ENCODE measurements at regions not wholly inside any gene's neighbourhood (a gene's known extent, or its start where the extent isn't known, plus 50 kb on each side); places are given as distances from the start of the nearest gene placed in this dataset.
"Not testable (repeated sequence)": the region's sequence is repeated elsewhere in the genome, so short reads cannot be mapped to it uniquely, and the experiment has no call there.

DNA sequence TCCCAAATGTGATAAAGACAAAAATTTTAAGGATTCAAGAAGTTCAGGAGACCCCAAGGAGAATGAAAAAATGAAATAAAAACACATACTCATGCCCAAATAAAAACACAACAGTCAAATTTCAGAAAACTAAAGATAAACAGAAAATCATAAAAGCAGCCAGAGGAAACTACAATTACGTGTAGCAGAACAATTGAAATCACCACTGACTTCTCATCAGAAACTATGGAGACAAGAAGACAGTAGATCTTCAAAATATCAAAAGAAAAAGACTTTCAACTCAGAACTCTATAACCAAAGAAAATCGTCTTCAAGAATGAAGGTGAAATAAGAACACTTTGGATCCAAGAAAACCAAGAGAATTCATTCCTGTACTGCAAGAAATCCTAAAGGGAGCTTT lies 54.9 kb downstream of the DIO3 start:
- DNase-seq = no peak

DNA sequence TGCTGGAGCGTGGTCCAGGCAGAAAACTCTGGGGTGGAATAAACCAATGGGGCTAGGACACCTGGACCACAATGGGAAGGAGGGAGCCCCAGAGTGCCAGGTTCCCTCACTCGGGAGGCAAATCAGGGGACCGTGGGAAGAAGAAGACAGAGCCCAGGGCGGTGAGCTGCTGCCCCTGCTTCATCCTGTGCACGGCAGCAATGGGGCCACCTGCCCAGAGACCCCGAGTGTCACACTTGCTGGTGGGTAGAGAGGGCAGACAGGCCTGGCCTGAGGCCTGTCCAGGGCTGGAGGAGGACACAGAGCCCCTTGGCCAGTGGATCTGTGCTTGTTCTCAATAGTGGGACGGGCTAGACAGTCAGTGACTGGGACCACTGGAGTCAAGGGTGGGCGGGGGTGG lies 58.2 kb downstream of the DIO3 start:
- no peak for DNase-seq

DNA sequence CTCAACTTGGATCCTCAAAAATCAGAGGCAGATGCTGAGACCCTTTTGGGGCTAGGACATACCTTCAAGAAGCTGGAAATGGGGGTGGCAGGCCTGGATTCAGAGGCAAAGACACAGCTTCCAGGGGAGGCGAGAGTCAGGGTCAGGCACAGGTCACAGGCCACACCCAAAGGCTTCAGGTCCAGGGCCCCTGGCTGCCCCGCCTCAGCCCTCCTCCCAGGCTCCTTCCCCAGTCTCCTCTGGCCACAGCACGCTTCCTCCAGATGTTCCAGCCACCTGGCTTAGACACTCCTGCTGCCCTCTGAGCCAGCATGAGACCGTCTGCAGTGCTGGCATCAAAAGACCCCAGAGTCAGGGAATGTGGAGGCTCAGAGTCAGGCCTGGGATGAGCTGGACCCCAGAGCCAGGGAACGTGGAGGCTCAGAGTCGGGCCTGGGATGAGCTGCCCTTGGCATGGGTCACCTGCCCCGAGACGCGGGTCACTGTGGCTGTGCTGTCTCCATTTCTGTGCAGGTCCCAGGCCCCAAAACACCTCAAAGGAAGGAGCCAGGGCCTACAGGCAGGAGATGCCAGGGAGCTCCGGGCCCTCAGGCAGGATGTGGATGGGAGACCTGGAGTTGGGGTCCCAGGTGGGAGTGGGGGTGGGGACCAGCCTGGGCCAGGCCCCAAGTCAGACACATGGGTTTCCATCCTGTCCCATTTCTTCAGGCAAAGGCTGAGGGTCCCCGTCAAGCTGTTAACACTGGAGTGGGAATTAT lies 58.9 kb downstream of the DIO3 start:
- DNase-seq = no peak

DNA sequence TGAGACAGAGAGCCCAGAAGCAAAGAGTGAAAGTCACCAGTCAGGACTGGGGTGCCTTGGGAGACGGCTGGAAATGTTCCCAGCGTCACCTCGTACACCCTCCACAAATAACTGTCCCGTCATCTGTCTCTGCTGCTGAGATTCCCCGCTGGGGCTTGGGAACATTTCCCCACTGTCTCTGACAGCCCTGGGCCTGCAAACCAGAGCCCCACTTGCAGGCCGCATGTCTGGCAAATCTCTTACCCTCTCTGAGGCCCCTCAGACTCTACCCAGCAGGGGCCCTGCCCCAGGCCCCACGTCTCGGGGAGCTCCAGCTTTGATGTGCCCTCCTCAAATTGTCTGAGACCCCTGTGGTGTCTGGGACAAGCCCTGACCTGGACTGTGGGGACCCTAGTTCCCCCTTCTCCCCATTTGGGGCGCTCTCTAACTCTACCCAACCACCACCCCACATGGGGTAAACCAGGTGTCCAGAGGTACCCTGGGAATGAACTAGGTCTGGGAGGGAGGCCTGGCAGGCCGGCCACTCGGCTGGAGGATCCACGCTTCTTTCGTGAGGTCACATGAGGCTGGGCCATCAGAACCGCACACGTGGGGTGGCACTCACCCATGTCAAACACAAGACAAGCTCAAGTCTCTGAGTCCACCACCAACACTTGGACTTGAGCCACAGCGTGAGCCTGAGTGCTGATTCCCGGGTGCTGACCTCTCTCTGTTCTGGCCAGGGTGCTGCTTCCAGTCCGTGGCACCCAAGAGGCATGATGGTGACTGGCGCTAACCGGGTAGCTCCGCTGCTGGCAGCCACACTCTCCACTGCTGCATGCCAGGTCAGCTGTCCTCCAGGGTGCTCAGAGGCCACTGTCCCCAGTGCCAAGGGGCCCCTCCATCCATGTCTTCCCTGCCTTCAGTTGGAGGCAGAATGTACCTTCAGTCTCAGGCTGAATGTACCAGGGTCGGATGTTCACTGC lies 59.8 kb downstream of the DIO3 start:
- no peak for DNase-seq

DNA sequence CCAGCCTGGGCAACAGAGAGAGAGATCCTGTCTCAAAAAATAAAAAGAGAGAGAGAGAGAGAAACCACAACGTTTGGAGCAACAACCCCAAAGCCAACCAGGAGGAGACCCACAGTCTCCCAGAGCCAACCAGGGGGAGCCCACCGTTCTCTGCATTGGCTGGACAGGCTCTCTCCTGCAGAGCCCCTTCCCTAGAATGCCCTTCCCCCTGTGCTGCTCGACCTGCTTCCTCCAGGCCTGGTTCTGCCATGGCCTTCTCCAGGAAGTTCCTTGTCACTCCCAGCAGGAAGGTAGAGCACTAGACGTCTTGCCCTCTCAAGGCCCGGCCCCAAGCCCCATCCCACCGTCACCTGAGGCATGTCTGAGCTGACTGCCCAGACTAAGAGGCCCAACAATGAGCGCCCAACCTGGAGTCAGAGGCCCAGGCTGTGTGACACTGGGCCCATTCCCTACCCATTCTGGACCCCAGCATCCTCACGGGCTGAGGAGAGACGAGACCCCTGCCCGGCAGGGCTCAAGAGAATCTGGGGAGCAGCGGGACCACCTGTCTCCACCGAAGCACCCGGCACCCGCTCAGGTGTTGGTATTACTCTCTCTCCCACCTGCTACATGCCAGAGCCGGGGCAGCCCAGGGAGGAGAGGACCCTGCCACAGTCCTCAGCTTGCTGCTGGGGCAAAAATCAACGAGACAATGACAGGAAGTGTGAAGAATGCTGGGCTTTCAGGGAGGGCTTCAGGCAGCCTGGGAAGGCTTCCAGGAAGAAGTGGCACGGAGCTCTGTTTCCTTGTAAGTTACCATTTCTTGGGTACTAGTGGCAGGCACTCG lies 61.2 kb downstream of the DIO3 start:
- DNase-seq = no peak

DNA sequence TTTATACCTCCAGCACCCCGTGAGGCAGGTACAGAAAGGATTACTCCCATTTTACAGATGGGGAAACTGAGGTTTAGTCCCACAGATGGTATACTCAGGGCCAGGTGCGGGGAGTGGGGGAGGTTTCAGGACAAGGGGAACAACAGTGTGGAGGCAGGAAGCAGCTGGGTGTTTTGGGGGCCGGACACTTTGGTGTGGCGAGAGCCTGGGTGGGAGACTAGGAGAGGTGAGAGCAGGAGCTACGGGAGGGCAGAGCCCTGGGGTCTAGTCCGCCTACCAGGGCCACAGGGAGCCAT lies 61.7 kb downstream of the DIO3 start:
- DNase-seq = no peak

DNA sequence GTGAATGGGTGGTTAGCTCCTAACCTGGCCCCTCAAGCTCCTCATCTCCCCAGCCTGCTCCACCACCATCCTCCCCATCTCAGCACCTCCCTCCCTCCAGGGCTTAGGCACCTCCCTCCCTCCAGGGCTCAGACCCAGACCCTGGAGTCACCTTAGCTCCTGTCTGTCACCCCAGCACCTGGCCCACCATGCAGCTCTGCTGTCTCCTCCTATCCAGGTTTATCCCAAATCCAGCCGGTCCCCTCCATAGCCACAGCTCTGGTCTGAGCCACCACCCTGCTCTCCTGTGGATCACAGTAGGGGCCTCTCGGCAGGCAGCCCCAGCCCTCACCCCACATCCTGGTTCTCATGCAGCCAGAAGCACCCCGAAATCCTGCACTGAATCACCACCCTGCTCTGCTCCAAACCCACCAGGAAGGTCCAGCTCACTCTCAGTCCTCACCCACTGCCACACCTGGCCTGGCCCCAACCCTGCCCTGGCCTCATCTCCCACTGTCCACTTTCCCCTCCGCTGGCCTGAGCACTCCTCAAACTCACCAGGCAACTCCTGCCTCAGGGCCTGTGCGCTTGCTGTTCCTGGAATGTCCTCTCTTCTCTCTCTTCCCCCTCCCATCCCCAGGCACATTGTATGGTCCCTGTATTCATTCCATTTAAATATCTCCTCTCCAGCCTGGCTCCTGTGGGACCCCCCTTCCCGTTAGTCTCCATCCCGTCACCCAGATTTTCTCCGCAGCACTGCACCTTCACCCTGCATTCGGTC lies 62.6 kb downstream of the DIO3 start:
- DNase-seq = no peak

DNA sequence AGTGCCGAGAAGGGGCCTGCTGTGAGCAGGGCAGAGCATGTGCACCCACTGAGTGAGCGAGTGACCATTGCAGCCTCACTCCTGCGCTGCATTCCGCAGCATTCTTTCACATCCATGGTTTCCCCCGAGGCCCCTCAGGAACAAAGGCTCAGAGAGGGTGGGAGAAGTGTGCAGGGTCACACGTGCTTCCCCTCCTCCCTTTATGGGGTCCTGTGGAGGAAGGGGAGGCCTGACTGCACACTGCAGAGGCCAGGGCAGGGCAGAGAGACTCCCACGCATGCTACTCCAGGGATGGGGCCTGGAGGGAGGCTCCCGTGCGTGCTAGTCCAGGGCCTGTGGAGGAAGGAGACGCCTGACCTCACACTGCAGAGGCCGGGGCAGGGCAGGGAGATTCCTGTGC lies 63.2 kb downstream of the DIO3 start:
- no peak for DNase-seq

DNA sequence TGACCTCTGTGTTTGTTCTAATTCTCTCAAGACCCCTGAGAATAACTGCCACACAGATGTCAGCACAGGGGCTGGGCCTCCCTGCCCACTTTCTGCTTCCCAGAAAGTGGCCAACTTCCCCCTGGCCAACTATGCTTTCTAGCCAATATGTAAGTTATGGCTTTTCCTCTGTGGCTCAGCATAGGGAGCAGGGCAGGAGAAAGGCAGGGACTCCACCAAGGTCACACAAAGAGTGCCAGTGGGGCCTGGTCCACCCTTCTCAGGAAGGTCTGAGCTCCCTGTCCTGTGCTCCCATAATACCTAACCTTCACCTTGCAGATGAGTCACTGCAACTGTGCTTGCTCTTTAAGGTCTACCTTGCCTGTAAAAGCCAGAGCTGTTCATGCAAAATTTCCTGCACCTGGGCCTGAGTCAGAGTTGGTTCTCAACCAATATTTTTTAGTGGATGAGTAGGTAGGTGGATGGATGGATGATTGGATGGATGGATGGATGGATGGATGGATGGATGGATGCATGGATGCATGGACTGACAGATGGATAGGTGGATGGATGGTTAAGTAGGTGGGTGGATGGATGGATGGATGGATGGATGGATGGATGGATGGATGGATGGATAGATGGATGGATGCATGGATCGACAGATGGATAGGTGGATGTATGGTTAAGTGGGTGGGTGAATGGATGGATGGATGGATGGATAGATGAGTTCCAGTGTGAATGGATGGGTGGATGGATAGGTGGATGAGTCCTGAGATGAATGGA lies 64.2 kb downstream of the DIO3 start:
- DNase-seq = no peak

DNA sequence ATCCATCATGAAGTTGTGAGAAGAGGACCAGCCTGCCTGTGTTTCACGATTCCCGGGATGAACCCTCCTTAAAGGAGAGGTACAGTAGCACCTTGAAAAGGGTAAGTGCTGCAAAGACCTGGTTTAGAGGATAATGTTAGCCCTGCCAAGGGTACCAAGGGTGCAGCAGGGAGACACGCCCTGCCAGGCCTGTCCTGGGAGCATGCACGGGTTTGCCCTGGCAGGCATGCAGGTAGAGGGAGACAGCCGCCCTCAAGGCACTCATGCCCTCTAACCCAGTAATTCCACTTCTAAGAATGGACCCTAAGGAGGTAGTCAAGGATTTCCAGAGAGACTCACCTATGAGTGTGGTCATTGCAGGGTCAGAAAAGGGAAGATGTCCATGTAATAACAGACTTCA lies 65.0 kb downstream of the DIO3 start:
- no peak for DNase-seq

DNA sequence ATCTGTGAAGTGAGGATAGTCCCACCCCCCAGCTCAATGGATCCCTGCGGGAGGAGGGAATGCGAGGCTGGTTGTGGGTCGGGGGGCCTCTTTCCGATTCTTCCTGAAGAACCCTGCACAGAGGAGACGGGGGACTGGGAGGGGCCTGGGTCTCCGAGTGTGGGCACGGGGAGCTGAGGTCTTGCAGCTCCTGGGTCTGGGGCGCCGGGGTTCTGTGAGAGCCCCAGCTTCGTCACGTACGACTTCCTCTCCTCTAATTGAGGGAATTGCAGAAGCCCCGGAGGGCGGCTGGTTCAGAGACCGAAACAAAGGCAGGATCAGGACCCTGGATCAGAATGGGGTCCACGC lies 66.6 kb downstream of the DIO3 start:
- DNase-seq = no peak

DNA sequence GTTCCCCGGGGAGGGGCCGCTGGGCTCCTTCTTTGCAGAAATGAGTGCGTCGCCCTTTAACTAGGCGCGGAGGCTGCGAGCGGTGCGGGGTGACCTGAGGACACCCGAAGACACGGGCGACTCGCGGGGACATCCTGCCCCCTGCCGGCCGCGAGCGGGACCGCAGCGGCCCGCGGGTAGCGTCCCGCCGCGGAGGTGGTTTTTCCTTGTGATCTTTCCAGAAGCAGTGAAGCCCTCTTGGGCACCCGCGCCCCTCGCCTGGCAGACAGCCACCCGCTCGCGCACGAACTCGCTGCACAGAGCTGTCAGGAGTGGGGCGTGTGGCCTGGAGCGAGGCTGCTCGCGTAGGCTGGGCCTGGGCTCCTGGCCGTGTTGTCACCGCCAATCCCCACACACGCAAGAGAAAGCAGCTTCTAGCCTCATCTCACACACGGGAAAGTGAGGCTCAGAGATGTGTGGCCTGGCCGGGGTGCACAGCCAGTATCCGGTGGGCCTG lies 67.2 kb downstream of the DIO3 start:
- peak; percentile 70 for DNase-seq

DNA sequence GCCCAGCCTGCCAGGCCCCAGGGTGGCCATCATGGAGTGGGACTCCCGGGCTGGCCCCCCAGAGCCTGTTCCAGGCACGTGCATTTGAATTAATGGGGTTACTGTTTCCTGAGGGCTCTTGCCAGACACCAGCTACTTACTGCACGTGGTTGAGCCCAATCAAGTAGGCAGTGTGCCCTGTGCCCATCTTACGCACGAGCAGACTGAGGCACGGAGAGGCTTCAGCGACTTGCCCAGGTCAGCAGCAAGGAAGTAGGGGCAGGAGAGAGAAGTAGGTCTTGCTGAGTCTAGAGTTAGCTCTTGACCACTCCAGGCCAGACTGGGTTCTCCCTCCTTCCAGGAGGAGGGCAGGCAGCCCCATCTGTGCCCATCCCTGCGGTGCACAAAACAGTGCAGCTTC lies 67.7 kb downstream of the DIO3 start:
- DNase-seq = no peak

DNA sequence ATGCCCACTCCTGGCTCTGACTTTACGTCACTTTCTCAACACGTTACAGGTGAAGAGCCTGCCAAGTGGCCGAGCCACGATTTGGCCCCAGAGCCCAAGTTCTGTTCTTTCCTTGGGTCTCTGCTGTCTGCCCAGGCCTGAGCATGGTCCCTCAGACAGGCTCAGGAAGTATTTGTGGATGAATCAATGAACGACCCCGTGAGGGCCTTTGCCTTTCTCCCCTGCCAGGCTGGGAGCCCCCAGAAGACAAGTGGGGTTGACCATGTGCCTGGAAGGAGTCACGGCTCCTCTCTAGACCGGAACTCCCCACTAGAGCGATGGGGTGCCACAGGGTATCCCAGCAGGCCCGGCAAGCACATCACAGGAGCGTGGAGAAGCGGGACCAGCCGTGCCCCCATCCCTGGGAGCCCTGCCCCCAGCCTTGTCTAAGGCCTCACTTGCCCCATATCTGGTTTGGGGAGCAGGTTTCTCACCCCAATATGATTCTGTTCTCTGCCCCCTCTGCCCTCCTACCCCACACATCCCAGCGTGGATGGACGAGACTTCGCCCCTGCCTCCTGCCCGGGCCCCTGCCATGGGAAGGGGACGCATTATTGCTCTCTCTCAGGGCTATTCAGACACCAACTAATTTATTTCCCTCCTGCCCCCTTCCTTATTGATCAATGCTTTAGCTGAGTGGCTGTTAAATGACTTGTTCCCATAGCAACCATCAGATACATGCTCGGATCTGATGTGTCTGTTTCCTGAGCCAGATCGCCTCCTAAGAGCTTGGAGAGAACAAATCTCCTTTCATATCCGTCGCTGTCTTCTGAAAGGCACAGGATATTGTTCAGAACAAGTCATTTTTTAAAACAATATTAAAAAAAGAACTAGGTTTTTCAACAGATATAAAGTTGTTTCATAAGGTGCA lies 69.0 kb downstream of the DIO3 start:
- no peak for DNase-seq

DNA sequence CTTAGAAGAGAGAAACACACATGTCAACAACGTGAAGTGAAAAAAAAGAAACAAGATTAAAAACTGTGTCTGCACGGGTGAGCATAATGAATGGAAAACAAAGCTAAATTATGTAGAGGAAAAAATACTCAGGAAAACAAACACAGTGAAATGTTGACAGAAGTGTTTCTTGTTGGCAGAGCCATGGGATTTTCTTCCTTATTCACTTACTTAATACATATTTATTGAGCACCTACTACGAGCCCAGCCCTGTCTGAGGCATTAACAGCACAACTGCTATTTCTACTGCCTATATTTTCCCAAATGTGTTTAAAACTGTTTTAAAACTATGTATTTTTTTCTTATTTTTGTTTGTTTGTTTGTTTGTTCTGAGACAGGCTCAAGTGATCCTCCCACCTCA lies 69.9 kb downstream of the DIO3 start:
- DNase-seq = no peak

DNA sequence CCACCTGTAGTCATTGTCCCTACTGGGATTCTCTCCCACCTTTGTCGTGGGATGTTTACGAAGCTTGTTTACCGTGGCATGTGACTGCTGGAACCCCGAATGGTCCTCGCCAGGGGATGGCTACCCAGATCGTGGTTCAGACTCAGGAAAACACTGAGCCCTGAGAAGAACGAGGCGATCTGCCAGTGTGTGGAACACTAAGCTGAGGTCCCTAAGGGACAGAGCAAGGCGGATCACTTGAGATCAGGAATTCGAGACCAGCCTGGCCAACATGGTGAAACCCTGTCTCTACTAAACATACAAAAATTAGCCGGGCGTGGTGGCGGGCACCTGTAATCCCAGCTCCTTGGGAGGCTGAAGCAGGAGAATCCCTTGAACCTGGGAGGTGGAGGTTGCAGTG lies 70.7 kb downstream of the DIO3 start:
- not testable (repeated sequence) for DNase-seq

DNA sequence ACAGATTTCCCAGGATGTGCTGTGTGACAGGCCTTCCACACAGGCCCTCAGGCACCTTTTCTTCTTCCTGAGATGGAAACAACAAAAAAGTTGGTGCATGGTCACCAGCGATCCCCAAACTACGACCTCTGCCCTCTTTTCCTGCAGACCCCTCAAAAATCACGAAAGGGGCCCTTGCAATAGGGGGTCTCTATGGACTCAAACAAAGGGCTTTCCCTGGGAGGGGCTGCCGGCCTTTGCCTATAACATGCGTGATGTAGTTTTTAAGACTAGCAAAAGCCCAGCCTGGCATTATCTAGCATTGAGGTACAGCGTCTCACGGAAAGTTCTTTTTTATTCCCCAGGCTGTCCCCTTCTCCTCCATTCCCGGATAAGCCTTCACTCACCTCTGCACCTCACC lies 71.2 kb downstream of the DIO3 start:
- no peak for DNase-seq

DNA sequence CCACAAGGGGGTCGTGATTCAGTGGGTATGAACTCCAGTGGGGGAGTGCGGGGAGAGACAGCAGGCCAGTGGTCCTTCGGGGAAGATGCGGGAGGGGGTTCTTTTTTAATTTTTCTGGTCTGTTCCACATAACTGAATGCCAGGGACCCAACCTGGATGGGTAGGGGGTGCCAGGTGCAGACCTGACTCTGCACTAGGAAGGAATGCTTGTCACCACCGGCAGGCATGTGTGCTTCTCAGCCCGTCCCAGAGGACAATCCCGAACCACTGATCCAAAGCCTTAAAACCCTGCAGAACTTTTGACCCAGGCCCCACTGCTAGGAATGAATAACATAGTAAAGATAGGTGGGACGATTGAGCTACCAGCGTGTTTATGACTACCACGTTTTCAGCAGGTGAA lies 72.0 kb downstream of the DIO3 start:
- DNase-seq = no peak

DNA sequence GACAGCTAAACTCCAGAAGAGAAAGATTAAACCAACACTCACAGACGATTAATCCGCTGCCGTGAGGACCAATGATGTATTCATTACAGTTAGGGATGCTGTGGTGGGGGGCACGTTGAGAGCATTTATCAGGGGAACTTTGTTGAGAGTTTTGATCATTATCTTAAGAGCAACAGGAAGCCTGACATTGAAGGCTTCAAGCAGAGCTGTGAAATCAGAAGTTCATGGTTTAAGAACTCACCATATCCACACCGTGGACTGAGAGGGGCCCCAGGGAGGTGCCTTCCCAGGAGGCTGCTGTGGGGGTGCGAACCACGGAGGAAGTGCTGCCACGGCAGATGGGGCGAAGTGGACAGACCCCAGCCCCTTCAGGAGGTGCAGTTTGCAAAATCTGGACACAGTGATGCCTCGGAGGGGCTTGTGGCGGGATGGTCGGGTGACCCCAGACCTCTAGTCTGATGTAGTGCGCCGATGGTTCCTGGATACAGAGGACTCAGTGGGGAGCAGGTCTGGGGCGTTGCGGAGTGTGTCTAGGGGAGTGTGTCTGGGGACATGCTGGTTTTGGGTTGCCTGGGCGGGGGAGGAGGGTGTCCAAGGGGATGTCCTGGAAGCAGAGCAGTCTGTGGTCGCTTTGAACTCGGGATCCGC lies 73.0 kb downstream of the DIO3 start:
- DNase-seq = no peak
